ENCODE measurements at regions not wholly inside any gene's neighbourhood (a gene's known extent, or its start where the extent isn't known, plus 50 kb on each side); places are given as distances from the start of the nearest gene placed in this dataset.

DNA sequence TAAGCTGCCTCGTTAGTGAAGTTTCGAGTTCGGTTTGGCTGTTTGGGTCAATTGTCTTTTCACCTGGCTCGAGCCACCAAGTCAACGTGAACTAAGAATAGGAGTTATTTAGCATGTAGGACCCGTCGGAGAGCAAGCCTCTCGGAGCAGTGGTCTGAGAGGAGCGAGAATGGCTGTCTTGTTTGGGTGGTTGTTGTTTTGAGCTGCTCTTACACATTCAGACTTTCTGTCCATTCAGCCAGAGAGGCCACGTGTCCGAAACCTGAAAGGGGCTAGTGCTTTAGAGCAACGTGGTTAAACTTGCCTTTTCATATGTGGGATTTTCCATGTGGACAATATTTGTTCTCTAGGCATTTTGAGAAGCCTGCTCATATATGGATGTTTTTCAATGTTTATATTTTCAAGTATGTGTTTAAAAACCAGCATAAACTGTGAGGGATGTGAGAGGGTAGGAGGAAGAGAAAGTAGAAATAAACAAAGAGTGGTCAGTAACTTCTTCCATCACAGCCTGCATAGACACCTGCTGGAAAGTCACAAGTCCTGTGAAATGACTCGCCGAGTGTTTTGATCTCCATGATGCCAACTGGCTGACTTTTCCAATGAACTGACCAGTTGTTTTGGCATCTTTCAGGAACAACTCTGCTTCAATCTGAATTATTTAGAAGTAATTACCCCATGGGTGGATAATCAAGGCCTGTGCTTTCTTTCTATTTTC, 221.0 kb downstream of the ASCL1 start:
- Histone ChIP-seq H3K36me3 (ENCODE audit: control insufficient read depth in 4 of 4, insufficient read depth in 4 of 4, low read length in 4 of 4) (no peaks in the 10 kb centered on the region), H3K27me3 (ENCODE audit: control insufficient read depth in 3 of 3, insufficient read depth in 3 of 3, low read length in 2 of 3) (no peaks in the 10 kb centered on the region), H3K4me1 (ENCODE audit: control insufficient read depth in 5 of 5, insufficient read depth in 5 of 5, low read length in 5 of 5) (no peaks in the 10 kb centered on the region), H3K9ac (ENCODE audit: insufficient read depth in 1 of 2, low read length in 2 of 2) (no peak overlapping the region), H3K4me3 (no peak overlapping the region), H3K9me3 (ENCODE audit: control insufficient read depth in 4 of 4, insufficient read depth in 3 of 4, low read length in 3 of 4) (no peaks in the 10 kb centered on the region), H3K27ac (ENCODE audit: low read depth in 1 of 2, low read length in 1 of 2) (no peak overlapping the region)
- ATAC-seq (ENCODE audit: insufficient read depth, low FRiP score) (no peak), DNase-seq (no peak)
- WGBS, 2 donors, result 84 to 86% methylated on average over 14 of the region's 14 CpGs
- TF ChIP-seq, protein P1, sequence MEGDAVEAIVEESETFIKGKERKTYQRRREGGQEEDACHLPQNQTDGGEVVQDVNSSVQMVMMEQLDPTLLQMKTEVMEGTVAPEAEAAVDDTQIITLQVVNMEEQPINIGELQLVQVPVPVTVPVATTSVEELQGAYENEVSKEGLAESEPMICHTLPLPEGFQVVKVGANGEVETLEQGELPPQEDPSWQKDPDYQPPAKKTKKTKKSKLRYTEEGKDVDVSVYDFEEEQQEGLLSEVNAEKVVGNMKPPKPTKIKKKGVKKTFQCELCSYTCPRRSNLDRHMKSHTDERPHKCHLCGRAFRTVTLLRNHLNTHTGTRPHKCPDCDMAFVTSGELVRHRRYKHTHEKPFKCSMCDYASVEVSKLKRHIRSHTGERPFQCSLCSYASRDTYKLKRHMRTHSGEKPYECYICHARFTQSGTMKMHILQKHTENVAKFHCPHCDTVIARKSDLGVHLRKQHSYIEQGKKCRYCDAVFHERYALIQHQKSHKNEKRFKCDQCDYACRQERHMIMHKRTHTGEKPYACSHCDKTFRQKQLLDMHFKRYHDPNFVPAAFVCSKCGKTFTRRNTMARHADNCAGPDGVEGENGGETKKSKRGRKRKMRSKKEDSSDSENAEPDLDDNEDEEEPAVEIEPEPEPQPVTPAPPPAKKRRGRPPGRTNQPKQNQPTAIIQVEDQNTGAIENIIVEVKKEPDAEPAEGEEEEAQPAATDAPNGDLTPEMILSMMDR (IDR thresholded peaks at IDR 0.05; ENCODE audit: control extremely low read depth, extremely low read depth), result no peak

DNA sequence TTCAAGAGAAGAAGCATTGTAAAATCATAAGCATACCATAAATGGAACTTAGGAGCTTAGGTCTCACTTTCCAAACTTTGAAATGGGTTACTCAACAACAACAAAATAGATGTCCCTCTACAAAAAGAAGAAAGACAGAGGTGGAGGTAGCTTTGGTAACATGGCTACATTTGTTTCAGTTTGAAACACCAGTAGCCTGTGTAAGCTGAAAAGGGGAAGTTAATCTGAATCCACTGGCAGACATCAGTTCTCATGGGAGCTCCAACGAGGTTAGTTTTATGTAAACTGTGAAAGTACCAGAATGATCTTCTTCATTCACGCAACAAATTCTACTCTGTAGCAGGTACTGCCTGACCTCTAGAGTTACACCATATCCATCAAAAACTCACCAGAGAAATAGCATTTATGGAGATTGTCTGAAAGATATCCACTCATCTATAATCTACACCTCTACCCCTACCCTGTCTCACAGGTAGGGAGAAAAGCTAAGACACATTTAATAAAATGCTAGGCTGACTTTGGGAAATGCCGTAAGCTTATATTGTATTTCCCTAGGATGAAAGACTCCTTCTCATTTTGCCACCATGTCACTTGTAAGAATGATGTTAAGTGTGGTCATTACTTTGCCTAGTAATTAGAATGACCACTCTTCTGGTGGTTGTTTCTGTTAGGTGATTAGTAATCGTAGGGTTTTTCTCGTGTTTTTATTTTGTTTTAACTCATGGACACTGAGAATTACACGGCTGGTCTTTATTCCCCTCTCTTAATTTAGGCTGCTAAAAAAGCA, 224.1 kb downstream of the ASCL1 start:
- WGBS, 2 donors, result 80 to 81% methylated on average over 6 of the region's 6 CpGs
- TF ChIP-seq, protein P1 (IDR thresholded peaks at IDR 0.05; ENCODE audit: control extremely low read depth, extremely low read depth), result no peak
- ATAC-seq (ENCODE audit: insufficient read depth, low FRiP score), result no peak

DNA sequence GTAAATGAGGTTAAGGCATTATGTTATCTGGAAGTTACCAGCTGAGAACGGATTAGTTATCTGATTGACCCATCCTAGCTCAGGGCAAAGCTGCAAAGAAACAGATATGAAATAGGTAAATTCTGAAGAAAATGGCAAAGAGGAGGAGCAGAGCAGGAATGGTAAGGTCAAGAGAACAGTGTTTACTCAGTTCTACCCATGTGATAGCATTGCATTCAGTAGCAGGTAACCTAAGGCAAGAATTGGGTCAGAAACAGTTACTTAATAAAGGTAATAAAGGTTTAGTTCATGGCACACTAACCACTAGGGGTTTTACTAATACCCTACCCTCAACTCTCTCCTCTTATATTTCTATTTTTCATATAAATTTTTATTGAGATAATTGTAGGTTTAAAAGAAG, 224.8 kb downstream of the ASCL1 start:
- Histone ChIP-seq H3K27me3 (ENCODE audit: control insufficient read depth in 3 of 3, insufficient read depth in 3 of 3, low read length in 2 of 3) (no peaks in the 10 kb centered on the region), H3K4me3 (no peak overlapping the region), H3K36me3 (ENCODE audit: control insufficient read depth in 4 of 4, insufficient read depth in 4 of 4, low read length in 4 of 4) (no peaks in the 10 kb centered on the region), H3K4me1 (ENCODE audit: control insufficient read depth in 5 of 5, insufficient read depth in 5 of 5, low read length in 5 of 5) (no peaks in the 10 kb centered on the region), H3K9ac (ENCODE audit: insufficient read depth in 1 of 2, low read length in 2 of 2) (no peak overlapping the region), H3K9me3 (ENCODE audit: control insufficient read depth in 4 of 4, insufficient read depth in 3 of 4, low read length in 3 of 4) (no peaks in the 10 kb centered on the region), H3K27ac (ENCODE audit: low read depth in 1 of 2, low read length in 1 of 2) (no peak overlapping the region)
- DNase-seq (no peak), ATAC-seq (ENCODE audit: insufficient read depth, low FRiP score) (no peak)
- WGBS, 2 donors, result 73 to 88% methylated on average over 1 of the region's 1 CpG
- TF ChIP-seq, protein P1 (IDR thresholded peaks at IDR 0.05; ENCODE audit: control extremely low read depth, extremely low read depth), result no peak

More for the DNA sequence above, 224.1 kb downstream of the ASCL1 start:
- Histone ChIP-seq H3K4me3 (no peak overlapping the region), H3K27ac (ENCODE audit: low read depth in 1 of 2, low read length in 1 of 2) (no peak overlapping the region), H3K27me3 (ENCODE audit: control insufficient read depth in 3 of 3, insufficient read depth in 3 of 3, low read length in 2 of 3) (no peaks in the 10 kb centered on the region), H3K9me3 (ENCODE audit: control insufficient read depth in 4 of 4, insufficient read depth in 3 of 4, low read length in 3 of 4) (no peaks in the 10 kb centered on the region), H3K4me1 (ENCODE audit: control insufficient read depth in 5 of 5, insufficient read depth in 5 of 5, low read length in 5 of 5) (no peaks in the 10 kb centered on the region), H3K36me3 (ENCODE audit: control insufficient read depth in 4 of 4, insufficient read depth in 4 of 4, low read length in 4 of 4) (no peaks in the 10 kb centered on the region), H3K9ac (ENCODE audit: insufficient read depth in 1 of 2, low read length in 2 of 2) (no peak overlapping the region)
- no peak for DNase-seq
